ENCODE measurements at regions not wholly inside any gene's neighbourhood (a gene's known extent, or its start where the extent isn't known, plus 50 kb on each side); places are given as distances from the start of the nearest gene placed in this dataset.

GRCh38 chr4:4641661-4642495 is 100.0 kb upstream of the STX18 start:
- DNase-seq = no peak
- intact Hi-C loops (cut with DNase I) = no loop called here

- DNase-seq = no peak
- intact Hi-C loops (cut with DNase I) = no loop called here
Observed at GRCh38 chr4:4641254-4641653, 99.4 kb upstream of the STX18 start.

GRCh38 chr4:4640692-4641091 is 98.8 kb upstream of the STX18 start:
- no peak for DNase-seq
- intact Hi-C loops (cut with DNase I) = no loop called here

GRCh38 chr4:4639370-4639769 is 97.5 kb upstream of the STX18 start:
- no peak for DNase-seq
- intact Hi-C loops (cut with DNase I) = no loop called here

- DNase-seq = no peak
- intact Hi-C loops (cut with DNase I) = no loop called here
Observed at GRCh38 chr4:4637710-4638109, 95.9 kb upstream of the STX18 start.

- DNase-seq = no peak
- intact Hi-C loops (cut with DNase I) = no loop called here
Observed at GRCh38 chr4:4633431-4633830, 91.6 kb upstream of the STX18 start.

GRCh38 chr4:4631150-4631549 is 89.3 kb upstream of the STX18 start:
- no peak for DNase-seq
- intact Hi-C loops (cut with DNase I) = no loop called here

- intact Hi-C loops (cut with DNase I) = no loop called here
- no peak for DNase-seq
Observed at GRCh38 chr4:4627906-4628305, 86.1 kb upstream of the STX18 start.

- DNase-seq = no peak
- intact Hi-C loops (cut with DNase I) = no loop called here
Observed at GRCh38 chr4:4627111-4627510, 85.3 kb upstream of the STX18 start.

- no peak for DNase-seq
- intact Hi-C loops (cut with DNase I) = no loop called here
Observed at GRCh38 chr4:4625488-4625887, 83.6 kb upstream of the STX18 start.

- intact Hi-C loops (cut with DNase I) = no loop called here
- DNase-seq = no peak
Observed at GRCh38 chr4:4624276-4624897, 82.5 kb upstream of the STX18 start.

- intact Hi-C loops (cut with DNase I) = no loop called here
Observed at GRCh38 chr4:4619821-4620220, 78.0 kb upstream of the STX18 start.

GRCh38 chr4:4618847-4619246 is 77.0 kb upstream of the STX18 start:
- DNase-seq = peak in 1 of 10 donors; percentile 6
- intact Hi-C loops (cut with DNase I) = no loop called here

More at GRCh38 chr4:4619821-4620220, 78.0 kb upstream of the STX18 start:
- no peak for DNase-seq

- DNase-seq = no peak
- intact Hi-C loops (cut with DNase I) = no loop called here
Observed at GRCh38 chr4:4614925-4615678, 73.3 kb upstream of the STX18 start.

- intact Hi-C loops (cut with DNase I) = no loop called here
- DNase-seq = no peak
Observed at GRCh38 chr4:4613641-4614286, 71.9 kb upstream of the STX18 start.

- intact Hi-C loops (cut with DNase I) = no loop called here
- no peak for DNase-seq
Observed at GRCh38 chr4:4613126-4613465, 71.2 kb upstream of the STX18 start.

GRCh38 chr4:4610672-4611071 is 68.8 kb upstream of the STX18 start:
- DNase-seq = peak in 1 of 10 donors; percentile 73
- intact Hi-C loops (cut with DNase I) = no loop called here

GRCh38 chr4:4609622-4610334 is 67.9 kb upstream of the STX18 start:
- intact Hi-C loops (cut with DNase I) = no loop called here

GRCh38 chr4:4608214-4608537 is 66.3 kb upstream of the STX18 start:
- intact Hi-C loops (cut with DNase I) = no loop called here
- no peak for DNase-seq

More at GRCh38 chr4:4609622-4610334, 67.9 kb upstream of the STX18 start:
- peak in 1 of 10 donors; percentile 70 for DNase-seq
